H1 (cell line): ENCODE measurements at regions not wholly inside any gene's neighbourhood (a gene's known extent, or its start where the extent isn't known, plus 50 kb on each side); places are given as distances from the start of the nearest gene placed in this dataset.

Experiments used
- CTCF ChIA-PET: fragments of 300-600 bp; sonication (Branson Sonifier 250); formaldehyde crosslinking; loops from one replicate; lab custom pipeline; 2021; ENCODE audit not compliant: partially characterized antibody; lab: Charles Lee
- POLR2A ChIA-PET: fragments of 300-600 bp; sonication (Branson Sonifier 250); formaldehyde crosslinking; loops from one replicate; lab custom pipeline; 2021; ENCODE audit warnings: inconsistent platforms; ENCODE audit not compliant: partially characterized antibody; lab: Charles Lee
- DNase-seq, 2 experiments: peaks; one replicate each; pipeline versions ENCODE4 v3.0.0 to v3.0.0-alpha.2; 2010 to 2022; ENCODE audit warnings: low spot score in 2 of 2, low read depth in 1 of 2, mixed read lengths in 1 of 2
- FAIRE-seq: peaks from 2 replicates; lab custom pipeline; 2011; peaks lifted over from hg19 to GRCh38; lab: Jason Lieb, UNC
- H2AFZ ChIP-seq: 2 replicates; pipeline ENCODE4 v1.8.1; 2012; ENCODE audit warnings: low read length, inconsistent platforms
- H2AK5ac ChIP-seq: 2 replicates; pipeline ENCODE4 v1.6.1; 2013; ENCODE audit warnings: low read depth, low read length
- H2BK120ac ChIP-seq: replicated peaks from 2 replicates; pipeline ENCODE3; 2013; ENCODE audit warnings: low read depth, low read length, inconsistent platforms
- H2BK12ac ChIP-seq: 2 replicates; pipeline ENCODE4 v1.6.1; 2013; ENCODE audit warnings: low read depth, low read length
- H2BK15ac ChIP-seq: 2 replicates; pipeline ENCODE4 v1.6.1; 2013; ENCODE audit warnings: low read length
- H2BK20ac ChIP-seq: 2 replicates; pipeline ENCODE4 v1.6.1; 2013; ENCODE audit warnings: low read length
- H2BK5ac ChIP-seq: 2 replicates; pipeline ENCODE4 v1.6.1; 2013; ENCODE audit warnings: low read depth, low read length
- H3K14ac ChIP-seq: 2 replicates; pipeline ENCODE4 v1.6.1; 2013; ENCODE audit warnings: inconsistent platforms; ENCODE audit not compliant: insufficient read length
- H3K18ac ChIP-seq: 2 replicates; pipeline ENCODE4 v1.6.1; 2013; ENCODE audit warnings: low read length; ENCODE audit errors: extremely low read depth
- H3K23ac ChIP-seq: 2 replicates; pipeline ENCODE4 v1.6.1; 2013; ENCODE audit warnings: inconsistent platforms; ENCODE audit not compliant: insufficient read length
- H3K23me2 ChIP-seq: 2 replicates; pipeline ENCODE4 v1.6.1; 2013; ENCODE audit warnings: low read depth, low read length
- H3K27ac ChIP-seq: 2 replicates; pipeline ENCODE4 v1.6.1; 2011; ENCODE audit warnings: low read depth, low read length, inconsistent platforms
- H3K27me3 ChIP-seq, 4 experiments: replicated peaks in 1 of 4; 1 replicate in 1 of 4; 2 replicates in 3 of 4; pipeline versions ENCODE4 v1.6.1 to v1.8.1; 2011 to 2013; ENCODE audit warnings: low read length in 3 of 4, mild to moderate bottlenecking in 3 of 4, inconsistent platforms in 2 of 4, mixed read lengths in 2 of 4, moderate library complexity in 1 of 4; ENCODE audit not compliant: control insufficient read depth in 3 of 4, insufficient read depth in 3 of 4; ENCODE audit errors: extremely low read depth in 1 of 4
- H3K36me3 ChIP-seq, 4 experiments: 2 replicates each; pipeline versions ENCODE4 v1.6.1 to v1.8.1; 2011 to 2013; ENCODE audit warnings: mild to moderate bottlenecking in 4 of 4, low read length in 3 of 4, moderate library complexity in 2 of 4, control low read depth in 1 of 4, inconsistent platforms in 1 of 4; ENCODE audit not compliant: insufficient read depth in 4 of 4, control insufficient read depth in 2 of 4
- H3K4ac ChIP-seq: replicated peaks from 2 replicates; pipeline ENCODE3; 2013; ENCODE audit warnings: low read length, low read depth, mixed read lengths, inconsistent platforms; ENCODE audit not compliant: insufficient read length
- H3K4me1 ChIP-seq, 4 experiments: replicated peaks in 1 of 4; 1 replicate in 1 of 4; 2 replicates in 3 of 4; pipeline versions ENCODE4 v1.6.1 to v1.8.1; 2011 to 2013; ENCODE audit warnings: low read length in 3 of 4, inconsistent platforms in 2 of 4, mixed read lengths in 1 of 4; ENCODE audit not compliant: insufficient read depth in 4 of 4, control insufficient read depth in 3 of 4
- H3K4me2 ChIP-seq, 2 experiments: 2 replicates each; pipeline versions ENCODE4 v1.6.1 to v1.8.1; 2011 to 2013; ENCODE audit warnings: low read depth in 2 of 2, low read length in 2 of 2, control low read depth in 1 of 2, inconsistent platforms in 1 of 2, mild to moderate bottlenecking in 1 of 2; ENCODE audit not compliant: insufficient read depth in 1 of 2
- H3K4me3 ChIP-seq, 4 experiments: fragments of 200-600, 300-600 bp in 1 of 4; sonication (generic), shearing (Covaris generic), sonication (Bioruptor Twin) in 1 of 4; 2 replicates each; pipeline versions ENCODE4 v1.5.1 to v1.8.1; 2011 to 2016; ENCODE audit warnings: low read length in 4 of 4, low read depth in 3 of 4, control low read depth in 2 of 4, inconsistent platforms in 2 of 4, mild to moderate bottlenecking in 2 of 4, mixed read lengths in 1 of 4, moderate library complexity in 1 of 4; ENCODE audit not compliant: insufficient read depth in 2 of 4; ENCODE audit errors: extremely low read depth in 1 of 4
- H3K56ac ChIP-seq: replicated peaks from 2 replicates; pipeline ENCODE3; 2013; ENCODE audit warnings: low read depth, mild to moderate bottlenecking, mixed read lengths, low read length, inconsistent platforms; ENCODE audit not compliant: insufficient read length
- H3K79me1 ChIP-seq: 2 replicates; pipeline ENCODE4 v1.6.1; 2013; ENCODE audit warnings: low read depth, low read length, control low read depth
- H3K79me2 ChIP-seq, 2 experiments: 2 replicates each; pipeline versions ENCODE4 v1.6.1 to v1.8.1; 2012 to 2013; ENCODE audit warnings: low read length in 2 of 2, mild to moderate bottlenecking in 2 of 2, inconsistent platforms in 1 of 2; ENCODE audit not compliant: insufficient read depth in 2 of 2, control insufficient read depth in 1 of 2
- H3K9ac ChIP-seq, 4 experiments: replicated peaks in 1 of 4; 1 replicate in 1 of 4; 2 replicates in 3 of 4; pipeline versions ENCODE4 v1.6.1 to v1.8.1; 2011 to 2013; ENCODE audit warnings: low read depth in 3 of 4, low read length in 3 of 4, control low read depth in 2 of 4, mild to moderate bottlenecking in 2 of 4, moderate library complexity in 2 of 4, inconsistent platforms in 1 of 4; ENCODE audit errors: extremely low read depth in 1 of 4
- H3K9me3 ChIP-seq, 2 experiments: 2 replicates each; pipeline versions ENCODE4 v1.6.1 to v1.8.1; 2012 to 2013; ENCODE audit warnings: mild to moderate bottlenecking in 2 of 2, moderate library complexity in 2 of 2, control low read depth in 1 of 2, inconsistent platforms in 1 of 2, low read depth in 1 of 2, low read length in 1 of 2, mixed read lengths in 1 of 2; ENCODE audit not compliant: insufficient read depth in 2 of 2
- H4K20me1 ChIP-seq, 2 experiments: replicated peaks in 1 of 2; 2 replicates each; pipeline versions ENCODE3 to v1.8.1; 2011 to 2013; ENCODE audit warnings: inconsistent platforms in 2 of 2, low read length in 2 of 2, mild to moderate bottlenecking in 1 of 2; ENCODE audit not compliant: insufficient read depth in 2 of 2, control insufficient read depth in 1 of 2
- H4K5ac ChIP-seq: 2 replicates; pipeline ENCODE4 v1.6.1; 2013; ENCODE audit warnings: low read length, low read depth, mixed read lengths, inconsistent platforms; ENCODE audit not compliant: insufficient read length
- H4K8ac ChIP-seq: 2 replicates; pipeline ENCODE4 v1.8.0; 2013; ENCODE audit warnings: mild to moderate bottlenecking, moderate library complexity, low read length, inconsistent platforms; ENCODE audit not compliant: insufficient read depth; ENCODE audit errors: extremely low read depth
- H4K91ac ChIP-seq: replicated peaks from 2 replicates; pipeline ENCODE3; 2013; ENCODE audit warnings: low read length, mixed read lengths, inconsistent platforms; ENCODE audit not compliant: insufficient read length
- CBX5 ChIP-seq: fragments of 300-800, 300-1000 bp; sonication (generic); IDR thresholded peaks from 2 replicates; pipeline ENCODE4 v1.7.1; 2016; ENCODE audit warnings: antibody characterized with exemption, low read length, low read depth
- EGR1 ChIP-seq: IDR thresholded peaks from 2 replicates; pipeline ENCODE4 v1.6.1; 2011; ENCODE audit warnings: low read depth, low read length, borderline replicate concordance
- HDAC6 ChIP-seq: IDR thresholded peaks from one replicate; pipeline ENCODE4 v1.7.1; 2012; ENCODE audit warnings: low read depth, mild to moderate bottlenecking, inconsistent platforms, low read length, moderate library complexity
- KDM5A ChIP-seq: fragments of 200-600 bp; IDR thresholded peaks from 2 replicates; pipeline ENCODE4 v1.7.1; 2012; ENCODE audit warnings: mild to moderate bottlenecking, low read length, inconsistent platforms, mixed read lengths
- POLR2A ChIP-seq, 2 experiments: IDR thresholded peaks; 1 replicate in 1 of 2; 2 replicates in 1 of 2; pipeline ENCODE4 v1.6.1; 2011; ENCODE audit warnings: low read depth in 2 of 2, low read length in 2 of 2, mild to moderate bottlenecking in 2 of 2; ENCODE audit errors: control extremely low read depth in 1 of 2
- SIN3A ChIP-seq, 2 experiments: IDR thresholded peaks in 1 of 2; conservative IDR thresholded peaks in 1 of 2; 2 replicates each; pipeline ENCODE4 v1.6.1; 2011 to 2012; ENCODE audit warnings: low read length in 2 of 2, improper control_type of control experiment in 1 of 2, low read depth in 1 of 2, mild to moderate bottlenecking in 1 of 2
- SIRT6 ChIP-seq: IDR thresholded peaks from one replicate; pipeline ENCODE4 v1.7.1; 2012; ENCODE audit warnings: low read length, inconsistent platforms
- SIX5 ChIP-seq: IDR thresholded peaks from 2 replicates; pipeline ENCODE4 v1.6.1; 2011; ENCODE audit warnings: mild to moderate bottlenecking, low read depth, low read length
- USF2 ChIP-seq: IDR thresholded peaks from 2 replicates; pipeline ENCODE4 v1.6.1; 2011; ENCODE audit warnings: low read length, improper control_type of control experiment
- YY1 ChIP-seq: IDR thresholded peaks from 2 replicates; pipeline ENCODE4 v1.6.1; 2011; ENCODE audit warnings: low read depth, mild to moderate bottlenecking, low read length
- ZNF274 ChIP-seq: IDR thresholded peaks from 2 replicates; pipeline ENCODE4 v1.7.0; 2012; ENCODE audit warnings: low read length, borderline replicate concordance; ENCODE audit errors: extremely low read depth
- WGBS, 2 experiments: shearing (Covaris generic) in 1 of 2; methylation state at CpG; one replicate each; pipeline versions ENCODE4 v1.1.6 to v1.1.7; 2013 to 2015; ENCODE audit warnings: low lambda C conversion rate in 2 of 2, mixed read lengths in 2 of 2, inconsistent platforms in 1 of 2, low coverage in 1 of 2, missing lambda C conversion rate in 1 of 2; ENCODE audit not compliant: insufficient replicate concordance in 2 of 2, insufficient coverage in 1 of 2, insufficient read length in 1 of 2; ENCODE audit errors: extremely low coverage in 1 of 2, missing lambda C conversion rate in 1 of 2; 5-methylcytosine and 5-hydroxymethylcytosine counted together
- TF ChIP-seq, protein P1 (sequence below): IDR thresholded peaks from 2 replicates; pipeline ENCODE4 v1.6.1; 2012; ENCODE audit warnings: low read length, inconsistent platforms

- ChIA-PET POLR2A (interaction anchor here (1.4 kb wide), 1 partner anchor 32 kb away, joined by 3 read pairs; no protein-coding TSS in a partner anchor), CTCF (interaction anchor here (0.8 to 4.4 kb wide), 6 partner anchors 9 to 140 kb away, joined by 3 to 27 read pairs (median 9); no protein-coding TSS in a partner anchor)
- Histone ChIP-seq H3K36me3 (no peaks in the 10 kb centered on the region), H3K4me1 (no peaks in the 10 kb centered on the region), H2BK20ac (no peak overlapping the region), H2AK5ac (no peak overlapping the region), H3K79me2 (no peaks in the 10 kb centered on the region), H2BK5ac (no peak overlapping the region), H4K8ac (no peak overlapping the region), H3K9ac (no peak overlapping the region), H4K91ac (no peak overlapping the region), H2BK120ac (no peak overlapping the region), H2BK15ac (no peak overlapping the region), H3K79me1 (no peaks in the 10 kb centered on the region), H3K9me3 (0 out of 4 replicates have a peak, but pooled peaks cover 0 to 12% of the 10 kb centered on the region in 2 experiments), H3K18ac (no peak overlapping the region), H3K27ac (no peak overlapping the region), H3K23me2 (no peaks in the 10 kb centered on the region), H4K5ac (no peak overlapping the region), H4K20me1 (no peaks in the 10 kb centered on the region), H3K4me3 (no peak overlapping the region), H2AFZ (no peak overlapping the region; the same call in 1 of the 2 replicates), H3K56ac (no peak overlapping the region), H3K4me2 (no peak overlapping the region), H3K14ac (no peak overlapping the region), H3K23ac (no peak overlapping the region), H2BK12ac (no peak overlapping the region), H3K27me3 (no peaks in the 10 kb centered on the region), H3K4ac (no peak overlapping the region)
- DNase-seq, result no peak
- 77% methylated on average over 5 of the region's 5 CpGs; no CpG with 5 or more reads in 1 of the 2 experiments for WGBS, 2 experiments
- no peak for FAIRE-seq
- TF ChIP-seq ZNF274, result no peak
- no peak for TF ChIP-seq KDM5A
- TF ChIP-seq HDAC6, result no peak
- no peak for TF ChIP-seq SIX5
- no peak for TF ChIP-seq YY1
- TF ChIP-seq USF2, result no peak
- TF ChIP-seq POLR2A (IDR thresholded peaks at IDR 0.05; ENCODE audit: control extremely low read depth in 1 of 2, low read depth in 2 of 2, low read length in 2 of 2), result no peak
- TF ChIP-seq, protein P1, sequence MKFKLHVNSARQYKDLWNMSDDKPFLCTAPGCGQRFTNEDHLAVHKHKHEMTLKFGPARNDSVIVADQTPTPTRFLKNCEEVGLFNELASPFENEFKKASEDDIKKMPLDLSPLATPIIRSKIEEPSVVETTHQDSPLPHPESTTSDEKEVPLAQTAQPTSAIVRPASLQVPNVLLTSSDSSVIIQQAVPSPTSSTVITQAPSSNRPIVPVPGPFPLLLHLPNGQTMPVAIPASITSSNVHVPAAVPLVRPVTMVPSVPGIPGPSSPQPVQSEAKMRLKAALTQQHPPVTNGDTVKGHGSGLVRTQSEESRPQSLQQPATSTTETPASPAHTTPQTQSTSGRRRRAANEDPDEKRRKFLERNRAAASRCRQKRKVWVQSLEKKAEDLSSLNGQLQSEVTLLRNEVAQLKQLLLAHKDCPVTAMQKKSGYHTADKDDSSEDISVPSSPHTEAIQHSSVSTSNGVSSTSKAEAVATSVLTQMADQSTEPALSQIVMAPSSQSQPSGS, result no peak
- no peak for TF ChIP-seq EGR1
- TF ChIP-seq SIRT6, result no peak
- no peak for TF ChIP-seq CBX5
- TF ChIP-seq SIN3A (conservative IDR thresholded peaks at IDR 0.05 in 1 of 2, IDR thresholded peaks at IDR 0.05 in 1 of 2; ENCODE audit: low read depth in 1 of 2, low read length in 2 of 2), result no peak
Observed at GRCh38 chr6:90425161-90425641, 128.6 kb upstream of the BACH2 start.
